ENCODE measurements at regions not wholly inside any gene's neighbourhood (a gene's known extent, or its start where the extent isn't known, plus 50 kb on each side); places are given as distances from the start of the nearest gene placed in this dataset.

DNA sequence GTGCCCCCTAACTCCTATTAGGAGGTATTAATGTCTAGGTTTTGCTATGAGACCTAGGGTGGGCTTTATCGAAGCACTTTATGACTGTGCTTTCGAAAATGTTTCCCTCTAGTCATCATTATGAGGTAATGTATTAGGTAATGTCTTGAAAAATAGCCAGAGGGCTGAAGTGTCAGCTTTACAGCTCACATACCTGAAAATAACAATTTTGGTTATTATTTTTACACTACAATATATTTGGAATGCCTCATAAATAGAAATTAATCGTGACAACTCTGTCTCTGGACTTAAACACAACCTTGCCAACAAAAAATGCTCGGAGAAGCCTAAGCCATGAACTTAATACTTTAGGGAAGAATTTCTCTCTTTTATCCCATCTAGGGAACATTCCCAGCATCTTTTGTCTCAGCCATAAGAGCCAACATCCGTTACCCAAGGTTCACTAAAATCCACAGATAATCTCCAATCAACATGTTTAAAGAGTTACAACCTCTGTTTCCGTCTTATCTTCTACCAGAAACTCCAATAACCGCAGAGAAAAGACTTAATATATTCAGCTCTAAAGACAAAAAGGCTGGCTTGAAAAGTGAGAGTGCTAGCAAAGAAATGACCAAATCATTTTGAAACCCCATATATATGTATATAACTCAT is 130.9 kb upstream of the RND3 start:
- DNase-seq (no peak), ATAC-seq (no peak)

DNA sequence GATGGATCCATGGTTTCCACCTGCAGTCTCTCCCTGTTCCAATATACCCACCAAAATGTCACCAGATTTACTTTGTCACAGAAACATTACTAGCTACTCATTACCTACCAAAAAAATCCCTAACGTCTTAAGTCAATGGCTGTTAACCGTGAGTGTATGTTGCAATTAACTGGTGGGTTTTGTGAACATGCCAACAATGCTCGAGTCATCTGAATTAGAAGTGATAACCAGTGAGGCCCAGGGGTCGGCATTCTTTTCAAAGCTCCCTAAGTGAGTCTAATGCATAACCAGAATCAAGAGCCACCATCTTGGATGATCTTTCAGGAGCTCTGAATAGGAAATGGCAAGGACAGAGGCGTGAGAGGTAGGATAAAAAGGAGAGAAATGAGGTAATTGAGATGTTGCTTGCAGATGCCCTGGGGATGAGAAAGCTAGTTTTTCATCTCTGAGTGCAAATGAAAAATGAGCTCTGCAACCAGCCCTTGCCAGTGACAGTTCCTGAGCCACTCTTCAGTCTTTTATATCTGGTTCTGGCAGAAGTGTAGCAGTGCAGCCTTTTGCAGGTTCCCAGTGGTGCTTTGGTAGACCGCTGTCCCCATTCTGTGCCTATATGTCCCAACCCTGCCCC is 130.0 kb upstream of the RND3 start:
- ATAC-seq, result no peak
- DNase-seq, result no peak

GRCh38 chr2:150612957-150613710 is 125.7 kb upstream of the RND3 start:
- no peak for DNase-seq
- no peak for ATAC-seq

DNA sequence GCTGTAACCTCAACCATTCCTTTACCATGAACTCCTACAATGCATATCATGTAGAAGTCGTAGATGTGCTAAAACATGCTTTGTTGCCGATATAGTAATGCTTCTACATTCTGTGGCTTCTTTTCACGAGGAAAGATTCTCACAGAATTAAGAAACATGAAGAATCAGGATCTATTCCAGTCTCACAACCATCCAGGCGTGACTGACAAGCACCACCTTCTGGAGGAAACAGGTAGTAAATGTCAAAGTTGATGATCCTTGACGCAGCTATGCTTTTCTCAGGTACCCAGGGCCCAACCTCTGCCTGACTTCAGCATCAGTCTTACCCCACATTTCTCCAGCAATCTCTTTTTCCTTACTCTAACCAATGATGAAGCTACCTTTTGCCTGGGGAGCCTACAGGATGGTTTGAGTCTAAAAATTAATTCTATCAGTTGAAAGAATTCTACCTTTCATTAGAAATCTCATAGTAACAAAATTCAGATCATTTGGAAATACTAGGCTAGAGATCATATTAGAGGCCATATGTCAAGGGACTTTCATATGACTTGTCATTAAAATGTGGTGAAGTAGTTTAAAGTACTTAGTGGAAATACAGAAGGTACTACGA is 123.3 kb upstream of the RND3 start:
- ATAC-seq (no peak), DNase-seq (no peak)

- DNase-seq, result no peak
- no peak for ATAC-seq
These were observed 122.5 kb upstream of the RND3 start for GRCh38 chr2:150609831-150610582.

GRCh38 chr2:150608341-150608740 is 120.9 kb upstream of the RND3 start:
- ATAC-seq (no peak), DNase-seq (no peak)

DNA sequence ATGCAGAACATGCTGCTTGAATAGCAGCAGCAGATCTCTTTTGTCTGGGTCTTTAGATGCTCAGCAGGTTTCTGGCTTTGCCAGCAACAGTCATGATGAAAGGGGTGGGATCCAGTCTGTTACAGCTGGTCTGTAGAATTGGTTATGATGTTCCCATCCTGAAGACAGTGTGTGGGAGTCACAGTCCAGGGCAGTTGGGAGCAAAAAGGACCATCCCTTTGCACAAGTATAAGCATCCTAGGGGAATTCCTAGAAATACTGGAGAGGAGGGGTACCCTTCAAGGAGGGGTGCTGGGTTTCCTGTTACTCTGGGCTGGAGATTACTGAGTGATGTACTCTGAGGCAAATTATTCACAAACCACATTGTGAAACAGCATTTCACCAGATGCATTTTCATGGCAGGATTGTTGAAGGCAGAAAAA is 119.9 kb upstream of the RND3 start:
- no peak for DNase-seq
- no peak for ATAC-seq

DNA sequence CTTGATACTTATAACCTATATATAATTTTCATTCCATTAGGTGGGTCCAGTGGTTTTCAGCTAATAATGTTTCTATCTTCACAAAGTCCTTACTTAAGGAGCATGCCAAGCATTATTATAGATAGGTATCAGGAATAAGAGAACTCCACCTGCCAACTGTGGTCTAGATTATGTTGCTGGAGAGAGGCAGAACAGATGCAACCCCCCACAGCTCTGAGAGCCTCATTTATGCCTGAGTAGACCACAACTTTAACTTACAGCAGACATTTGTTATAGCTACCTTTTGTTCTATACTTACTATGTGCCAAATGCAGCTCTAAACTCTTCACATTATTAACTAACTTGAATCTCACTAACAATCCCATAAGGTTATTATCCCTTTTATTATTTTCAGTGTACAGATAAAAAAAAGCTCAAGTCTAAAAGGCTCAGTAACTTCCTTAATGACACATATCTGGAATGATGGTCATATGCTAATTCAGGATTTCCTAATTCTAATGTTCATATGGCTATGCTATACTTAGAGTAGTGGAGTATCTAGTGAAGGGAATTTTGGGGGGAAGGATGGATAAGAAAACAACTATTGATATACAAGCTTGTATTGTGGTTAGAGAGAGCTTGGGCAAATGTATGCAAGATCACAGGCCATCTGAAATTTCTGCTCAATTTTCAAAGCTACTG is 119.1 kb upstream of the RND3 start:
- DNase-seq (no peak), ATAC-seq (no peak)

- ATAC-seq, result no peak
- no peak for DNase-seq
These were observed 118.2 kb upstream of the RND3 start for GRCh38 chr2:150605664-150606063.

GRCh38 chr2:150601280-150602038 is 114.0 kb upstream of the RND3 start:
- DNase-seq (no peak), ATAC-seq (no peak)

GRCh38 chr2:150599889-150600288 is 112.4 kb upstream of the RND3 start:
- no peak for DNase-seq
- ATAC-seq, result no peak

GRCh38 chr2:150598383-150598782 is 110.9 kb upstream of the RND3 start:
- ATAC-seq (no peak), DNase-seq (no peak)

GRCh38 chr2:150595803-150596470 is 108.5 kb upstream of the RND3 start:
- DNase-seq (no peak), ATAC-seq (no peak)

GRCh38 chr2:150594299-150594698 is 106.8 kb upstream of the RND3 start:
- DNase-seq (no peak), ATAC-seq (no peak)

GRCh38 chr2:150591496-150592285 is 104.2 kb upstream of the RND3 start:
- ATAC-seq, result no peak
- DNase-seq, result no peak

DNA sequence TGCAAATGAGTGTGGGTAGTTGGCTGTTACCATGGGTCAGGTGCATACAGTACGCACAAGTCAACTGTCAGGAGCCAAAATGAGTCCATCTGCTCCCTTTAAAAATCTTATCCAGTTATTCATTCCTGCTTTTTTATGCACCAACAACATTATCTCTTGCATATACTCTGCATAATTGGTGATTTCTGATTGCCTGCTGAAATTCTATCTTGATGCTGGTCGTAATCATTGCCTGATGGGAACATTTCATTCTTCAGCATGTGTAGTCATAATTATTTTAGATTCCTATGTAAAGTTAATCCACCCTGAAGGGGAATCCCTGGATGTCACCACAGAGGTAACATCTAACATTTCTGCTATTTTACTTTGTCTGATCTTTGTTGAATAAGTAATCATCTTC is 102.2 kb upstream of the RND3 start:
- DNase-seq (no peak), ATAC-seq (no peak)

DNA sequence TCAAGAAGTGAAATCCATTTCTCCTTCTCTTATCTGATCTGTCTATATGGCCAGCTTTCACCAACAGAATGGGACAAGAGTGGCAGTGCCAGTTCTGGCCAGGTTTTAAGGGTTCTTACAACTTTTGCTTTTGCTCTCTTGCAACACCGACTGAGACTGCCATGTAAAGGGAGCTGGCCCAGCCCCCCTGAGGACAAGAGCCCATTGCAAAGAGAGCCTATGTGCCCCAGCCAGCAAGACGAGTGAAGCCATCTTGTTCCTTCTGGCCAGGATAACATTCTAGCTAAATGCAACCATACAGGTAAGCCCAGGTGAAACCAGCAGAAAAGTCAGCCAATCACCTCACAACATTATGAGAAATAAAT is 101.0 kb upstream of the RND3 start:
- no peak for ATAC-seq
- DNase-seq, result no peak

DNA sequence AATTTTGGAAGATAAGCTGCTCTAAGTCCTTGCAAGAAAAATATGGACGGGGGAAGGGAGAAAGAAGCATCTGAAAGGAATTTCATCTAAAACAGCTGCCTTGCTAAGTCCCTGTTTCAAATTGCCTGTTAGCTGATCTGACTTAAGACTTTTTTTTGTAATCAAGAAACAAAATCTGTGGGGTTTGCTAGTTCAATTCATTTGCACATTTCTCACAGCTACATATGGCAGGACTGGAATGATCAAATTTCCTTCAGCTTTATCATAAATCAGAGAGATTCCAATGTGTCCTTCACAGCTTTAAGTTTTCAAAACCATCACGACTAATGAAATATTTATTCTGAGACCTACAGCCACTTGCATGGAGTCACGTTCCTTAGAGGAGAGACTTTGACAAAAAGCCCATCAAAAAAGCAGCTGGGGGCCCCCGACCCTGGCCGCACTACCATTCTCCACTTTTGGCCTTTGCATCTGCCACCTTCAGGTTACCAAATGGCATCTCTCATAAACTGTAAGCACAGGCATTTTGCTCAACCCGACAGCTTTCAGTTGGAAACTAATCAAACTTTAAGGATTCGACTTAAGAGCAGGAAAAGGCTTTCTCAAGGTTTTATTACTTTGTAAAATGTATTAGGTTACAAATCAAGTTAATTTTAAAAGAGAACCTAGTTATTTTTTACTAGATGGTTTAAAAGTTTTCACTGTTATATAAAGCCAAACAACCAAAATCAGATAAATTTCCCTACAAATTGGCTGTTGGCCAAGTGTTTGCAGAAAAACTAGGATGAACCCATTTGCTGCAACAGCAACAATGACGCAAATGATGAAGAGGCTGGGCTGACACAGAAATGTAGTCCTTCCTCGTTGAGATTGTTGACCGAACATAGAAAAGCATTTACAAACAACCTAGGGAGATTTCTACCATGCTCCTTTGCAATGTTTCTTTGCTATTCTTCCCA is 100.4 kb upstream of the RND3 start:
- no peak for ATAC-seq

DNA sequence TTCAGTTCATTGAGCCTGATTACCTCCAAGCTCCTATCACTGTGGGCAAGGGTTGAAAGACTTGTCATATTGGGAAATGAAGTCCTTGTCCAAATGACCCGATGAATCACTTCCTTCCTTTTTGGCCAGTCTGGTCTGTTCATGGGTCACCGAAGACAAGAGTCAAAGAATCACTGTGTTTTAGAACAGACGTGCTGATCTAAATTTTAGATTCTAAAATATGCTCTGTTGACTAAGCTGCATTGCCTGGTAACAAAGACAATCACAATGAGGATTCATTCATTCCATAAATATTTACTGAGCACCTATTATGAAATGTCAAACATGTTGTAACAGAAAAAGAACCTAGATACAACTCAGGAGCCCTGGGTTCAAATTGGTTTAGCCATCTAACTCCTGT is 99.4 kb upstream of the RND3 start:
- DNase-seq, result no peak
- no peak for ATAC-seq

More for the DNA sequence above, 100.4 kb upstream of the RND3 start:
- no peak for DNase-seq
